Mucosa of rectum (tissue), 2 donors: ENCODE measurements at regions not wholly inside any gene's neighbourhood (a gene's known extent, or its start where the extent isn't known, plus 50 kb on each side); places are given as distances from the start of the nearest gene placed in this dataset.
"Not testable (repeated sequence)": the region's sequence is repeated elsewhere in the genome, so short reads cannot be mapped to it uniquely, and the experiment has no call there.

Source experiments
- H3K27ac ChIP-seq, 2 donors: one replicate each; pipeline ENCODE4 v1.7.0; 2013; ENCODE audit warnings: inconsistent platforms in 2 of 2, low read depth in 2 of 2, low read length in 2 of 2
- H3K27me3 ChIP-seq, 2 donors: one replicate each; pipeline ENCODE4 v1.7.0; 2013; ENCODE audit warnings: low read length in 2 of 2; ENCODE audit not compliant: control insufficient read depth in 2 of 2, insufficient read depth in 2 of 2
- H3K36me3 ChIP-seq, 2 donors: one replicate each; pipeline ENCODE4 v1.7.0; 2013; ENCODE audit warnings: low read length in 2 of 2; ENCODE audit not compliant: control insufficient read depth in 2 of 2, insufficient read depth in 2 of 2
- H3K4me1 ChIP-seq, 2 donors: one replicate each; pipeline ENCODE4 v1.7.0; 2013; ENCODE audit warnings: low read length in 2 of 2, mild to moderate bottlenecking in 1 of 2; ENCODE audit not compliant: control insufficient read depth in 2 of 2, insufficient read depth in 2 of 2
- H3K4me3 ChIP-seq, 2 donors: one replicate each; pipeline ENCODE4 v1.7.0; 2013; ENCODE audit warnings: low read length in 2 of 2
- H3K9ac ChIP-seq, 2 donors: one replicate each; pipeline ENCODE4 v1.7.0; 2013; ENCODE audit warnings: low read length in 2 of 2, low read depth in 1 of 2, mild to moderate bottlenecking in 1 of 2
- H3K9me3 ChIP-seq, 2 donors: one replicate each; pipeline ENCODE4 v1.7.0; 2013; ENCODE audit warnings: low read length in 2 of 2; ENCODE audit not compliant: control insufficient read depth in 2 of 2
- donor health status: healthy.
- donor health status: Normal muscosa, but diverticular disease.

GRCh38 chr5:34160904-34161303 lies 117.9 kb upstream of the C1QTNF3 start:
- H3K4me1 ChIP-seq, H3K9me3 ChIP-seq, H3K27ac ChIP-seq, H3K36me3 ChIP-seq, H3K27me3 ChIP-seq, H3K4me3 ChIP-seq, H3K9ac ChIP-seq: not testable (repeated sequence)

- H3K4me1 ChIP-seq, H3K9ac ChIP-seq, H3K27me3 ChIP-seq: not testable (repeated sequence)
Measured at GRCh38 chr5:34171398-34171797, 128.4 kb upstream of the C1QTNF3 start.

GRCh38 chr5:34179453-34180190 lies 136.6 kb upstream of the C1QTNF3 start:
- H3K27me3 ChIP-seq, H3K4me1 ChIP-seq, H3K9ac ChIP-seq, H3K4me3 ChIP-seq, H3K27ac ChIP-seq, H3K9me3 ChIP-seq: not testable (repeated sequence)
- H3K36me3 ChIP-seq: peaks cover 0 to 11% of the 10 kb centered on the region in 2 donors

More at GRCh38 chr5:34171398-34171797, 128.4 kb upstream of the C1QTNF3 start:
- H3K4me3 ChIP-seq, H3K9me3 ChIP-seq, H3K27ac ChIP-seq, H3K36me3 ChIP-seq: not testable (repeated sequence)

DNA sequence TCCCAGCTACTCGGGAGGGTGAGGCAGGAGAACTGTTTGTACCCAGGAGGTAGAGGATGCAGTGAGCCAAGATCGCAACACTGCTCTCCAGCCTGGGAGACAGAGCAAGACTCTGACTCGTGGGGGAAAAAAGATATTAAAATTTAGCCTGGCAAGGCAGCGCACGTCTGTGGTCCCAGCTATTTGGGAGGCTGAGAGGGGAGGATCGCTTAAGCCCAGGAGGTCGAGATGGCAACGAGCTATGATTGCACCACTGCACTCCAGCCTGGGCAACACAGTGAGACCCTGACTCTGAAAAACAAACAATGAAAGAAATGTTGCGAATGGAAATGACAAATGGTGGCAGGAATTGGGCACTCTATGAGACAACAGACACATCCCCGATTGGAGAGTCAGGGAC lies 137.2 kb upstream of the C1QTNF3 start:
- H3K4me1 ChIP-seq, H3K9ac ChIP-seq, H3K9me3 ChIP-seq, H3K36me3 ChIP-seq, H3K4me3 ChIP-seq, H3K27me3 ChIP-seq, H3K27ac ChIP-seq: not testable (repeated sequence)

DNA sequence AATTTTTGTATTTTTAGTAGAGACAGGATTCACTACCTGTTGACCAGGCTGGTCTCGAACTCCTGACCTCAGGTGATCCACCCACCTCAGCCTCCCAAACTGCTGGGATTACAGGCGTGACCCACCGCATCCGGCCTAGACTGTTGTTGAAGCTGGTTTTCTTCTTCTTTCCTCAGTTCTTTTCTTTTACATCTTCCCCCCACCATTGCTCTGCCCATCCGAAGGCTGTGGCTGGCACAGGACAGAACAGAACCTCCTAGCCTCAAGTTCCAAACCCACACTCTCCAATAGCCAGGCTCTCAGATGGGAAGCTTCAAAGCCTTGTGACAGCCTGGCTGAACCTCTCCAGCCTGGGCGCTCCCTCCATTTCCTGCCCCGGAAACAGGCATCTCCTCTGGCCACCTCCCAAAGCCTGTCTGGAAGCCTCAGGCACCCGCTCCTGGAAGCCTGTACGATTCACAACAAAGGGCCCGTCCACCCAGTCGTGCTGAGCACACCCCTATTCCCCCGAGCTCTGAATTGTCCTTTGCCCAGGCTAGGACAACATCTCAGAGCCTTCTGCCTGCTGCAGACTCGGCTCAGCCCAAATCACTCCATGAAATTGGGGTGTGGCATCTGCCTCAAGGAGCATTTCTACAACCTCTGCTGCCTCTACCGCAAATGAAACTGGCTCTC lies 138.1 kb upstream of the C1QTNF3 start:
- not testable (repeated sequence) for H3K27me3 ChIP-seq, H3K4me3 ChIP-seq, H3K9me3 ChIP-seq, H3K27ac ChIP-seq, H3K4me1 ChIP-seq, H3K9ac ChIP-seq, H3K36me3 ChIP-seq

- not testable (repeated sequence) for H3K9ac ChIP-seq, H3K9me3 ChIP-seq
Measured at GRCh38 chr5:34185005-34185404, 142.0 kb upstream of the C1QTNF3 start.

GRCh38 chr5:34185572-34185971 lies 142.6 kb upstream of the C1QTNF3 start:
- not testable (repeated sequence) for H3K9ac ChIP-seq, H3K9me3 ChIP-seq, H3K36me3 ChIP-seq, H3K4me3 ChIP-seq, H3K27ac ChIP-seq, H3K27me3 ChIP-seq, H3K4me1 ChIP-seq

More at GRCh38 chr5:34185005-34185404, 142.0 kb upstream of the C1QTNF3 start:
- H3K4me3 ChIP-seq, H3K27ac ChIP-seq, H3K4me1 ChIP-seq, H3K27me3 ChIP-seq: not testable (repeated sequence)
- H3K36me3 ChIP-seq: peaks cover 4 to 11% of the 10 kb centered on the region in 2 donors

- H3K4me1 ChIP-seq, H3K27me3 ChIP-seq, H3K4me3 ChIP-seq, H3K9ac ChIP-seq, H3K27ac ChIP-seq, H3K9me3 ChIP-seq: not testable (repeated sequence)
- peaks cover 4 to 10% of the 10 kb centered on the region in 2 donors for H3K36me3 ChIP-seq
Measured at GRCh38 chr5:34186108-34186507, 143.1 kb upstream of the C1QTNF3 start.

GRCh38 chr5:34186865-34187264 lies 143.9 kb upstream of the C1QTNF3 start:
- H3K9ac ChIP-seq, H3K27me3 ChIP-seq, H3K4me1 ChIP-seq, H3K9me3 ChIP-seq, H3K4me3 ChIP-seq, H3K27ac ChIP-seq: not testable (repeated sequence)
- H3K36me3 ChIP-seq: peaks cover 4 to 10% of the 10 kb centered on the region in 2 donors

GRCh38 chr5:34187441-34187840 lies 144.4 kb upstream of the C1QTNF3 start:
- not testable (repeated sequence) for H3K27me3 ChIP-seq, H3K4me1 ChIP-seq, H3K27ac ChIP-seq, H3K9me3 ChIP-seq, H3K9ac ChIP-seq, H3K4me3 ChIP-seq
- peaks cover 4 to 15% of the 10 kb centered on the region in 2 donors for H3K36me3 ChIP-seq
